Activated CD8-positive, alpha-beta memory T cell treated with anti-CD3 and anti-CD28 coated beads, Interleukin-2, amount 10 ng/mL, durations not matched to agents 7 days and 5 days (primary cell): ENCODE measurements at regions not wholly inside any gene's neighbourhood (a gene's known extent, or its start where the extent isn't known, plus 50 kb on each side); places are given as distances from the start of the nearest gene placed in this dataset.

Experiments used
- ATAC-seq: fragments of 150-1000 bp; cut with Tn5 transposase; one replicate; pipeline ENCODE4 v1.10.0; 2021; ENCODE audit warnings: moderate library complexity
- CTCF ChIA-PET: fragments of 350-600 bp; sonication (Branson Sonifier 250); formaldehyde crosslinking; loops from one replicate; lab custom pipeline; 2021; ENCODE audit warnings: antibody characterized with exemption; lab: Charles Lee
- DNase-seq: peaks from one replicate; pipeline ENCODE4 v3.0.0-alpha.2; 2020
- H3K27ac Mint-ChIP-seq: one replicate; pipeline ENCODE4 v1.8.0; 2021; ENCODE audit warnings: mild to moderate bottlenecking, mixed read lengths
- H3K27me3 Mint-ChIP-seq: one replicate; pipeline ENCODE4 v1.8.0; 2021; ENCODE audit warnings: mixed read lengths
- H3K36me3 Mint-ChIP-seq: one replicate; pipeline ENCODE4 v1.8.0; 2021; ENCODE audit warnings: mild to moderate bottlenecking, mixed read lengths
- H3K4me1 Mint-ChIP-seq: one replicate; pipeline ENCODE4 v1.8.0; 2021; ENCODE audit warnings: mixed read lengths
- H3K4me3 Mint-ChIP-seq: one replicate; pipeline ENCODE4 v1.8.0; 2021; ENCODE audit warnings: mild to moderate bottlenecking, moderate library complexity, mixed read lengths
- H3K9me3 Mint-ChIP-seq: one replicate; pipeline ENCODE4 v1.8.0; 2022; ENCODE audit warnings: low read depth, mixed read lengths

DNA sequence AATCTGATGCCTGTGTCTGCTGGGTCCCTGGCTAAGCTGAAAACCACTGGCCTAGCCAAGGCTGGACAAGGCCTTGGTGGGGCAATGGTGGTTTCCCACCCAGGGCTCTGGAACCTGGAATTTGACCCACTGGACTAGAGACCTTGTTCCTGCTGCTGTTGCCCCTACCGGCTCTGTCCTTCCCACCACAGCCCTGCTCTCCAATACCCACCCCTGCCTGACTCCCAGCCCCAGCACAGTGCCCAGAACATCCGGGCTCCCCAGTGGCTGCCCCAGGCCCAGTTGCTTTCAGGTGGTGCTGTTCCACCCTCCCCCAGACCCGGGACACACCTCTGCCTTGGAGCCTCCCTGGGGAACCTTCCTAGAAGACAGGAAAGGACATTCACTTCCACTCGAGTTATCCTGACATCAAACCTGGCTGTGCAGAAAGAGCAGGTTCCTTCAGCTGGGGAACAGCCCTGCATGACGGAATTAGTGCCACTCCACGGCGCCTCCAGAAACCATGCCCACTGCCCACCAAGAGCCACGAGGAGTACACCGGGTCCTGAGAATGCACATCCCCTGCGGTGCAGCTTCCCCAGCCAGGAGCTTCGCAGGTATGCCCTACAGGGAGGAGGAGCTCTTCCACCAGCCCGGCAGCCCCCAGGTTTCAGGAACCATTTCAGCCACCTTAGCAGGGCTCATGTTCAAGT lies 152.8 kb downstream of the OAT start:
- ATAC-seq (no peak), DNase-seq (no peak)
- H3K27me3 Mint-ChIP-seq = no peaks in the 10 kb centered on the region
- no peak overlapping the region for H3K27ac Mint-ChIP-seq
- H3K36me3 Mint-ChIP-seq = no peaks in the 10 kb centered on the region
- CTCF ChIA-PET = no interaction called here
- no peaks in the 10 kb centered on the region for H3K4me1 Mint-ChIP-seq
- H3K9me3 Mint-ChIP-seq = no peaks in the 10 kb centered on the region
- no peak overlapping the region for H3K4me3 Mint-ChIP-seq

GRCh38 chr10:124265391-124265745 lies 153.4 kb downstream of the OAT start:
- Mint-ChIP-seq H3K9me3 (no peaks in the 10 kb centered on the region), H3K4me3 (no peak overlapping the region), H3K36me3 (no peaks in the 10 kb centered on the region), H3K27ac (no peak overlapping the region), H3K27me3 (no peaks in the 10 kb centered on the region), H3K4me1 (no peaks in the 10 kb centered on the region)
- CTCF ChIA-PET = no interaction called here
- no peak for DNase-seq
- no peak for ATAC-seq

GRCh38 chr10:124264711-124265390 lies 153.9 kb downstream of the OAT start:
- Mint-ChIP-seq H3K27me3 (no peaks in the 10 kb centered on the region), H3K36me3 (no peaks in the 10 kb centered on the region), H3K9me3 (no peaks in the 10 kb centered on the region), H3K27ac (no peak overlapping the region), H3K4me1 (no peaks in the 10 kb centered on the region), H3K4me3 (no peak overlapping the region)
- ATAC-seq (no peak), DNase-seq (no peak)
- CTCF ChIA-PET = no interaction called here

DNA sequence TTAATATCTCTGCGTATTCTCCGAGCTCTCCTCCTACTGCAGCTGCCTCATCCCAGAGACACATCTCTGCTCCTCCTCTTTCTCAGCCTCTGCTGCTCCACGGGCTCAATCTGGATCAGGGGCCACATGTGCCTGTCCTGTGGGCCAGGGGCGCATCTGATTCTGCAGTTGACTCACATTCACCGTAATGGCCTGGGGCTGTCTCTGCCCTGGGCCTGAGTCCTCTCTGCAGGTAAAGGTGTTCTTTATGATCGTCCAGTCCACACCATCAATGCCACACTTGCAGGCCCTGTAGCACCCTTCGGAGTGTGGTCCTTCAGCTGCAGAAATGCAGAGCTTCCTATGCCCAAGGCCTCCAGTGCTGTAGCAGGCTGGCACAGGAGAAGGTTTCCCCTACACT lies 154.5 kb downstream of the OAT start:
- no peak for DNase-seq
- no peaks in the 10 kb centered on the region for H3K27me3 Mint-ChIP-seq
- CTCF ChIA-PET = no interaction called here
- no peak overlapping the region for H3K4me3 Mint-ChIP-seq
- no peak overlapping the region for H3K27ac Mint-ChIP-seq
- H3K36me3 Mint-ChIP-seq = no peaks in the 10 kb centered on the region
- no peaks in the 10 kb centered on the region for H3K4me1 Mint-ChIP-seq
- no peaks in the 10 kb centered on the region for H3K9me3 Mint-ChIP-seq
- ATAC-seq = no peak

GRCh38 chr10:124263726-124264125 lies 155.0 kb downstream of the OAT start:
- no peak overlapping the region for H3K4me3 Mint-ChIP-seq
- no peak for DNase-seq
- H3K27ac Mint-ChIP-seq = no peak overlapping the region
- H3K9me3 Mint-ChIP-seq = no peaks in the 10 kb centered on the region
- CTCF ChIA-PET = no interaction called here
- no peak for ATAC-seq
- no peaks in the 10 kb centered on the region for H3K36me3 Mint-ChIP-seq
- no peaks in the 10 kb centered on the region for H3K27me3 Mint-ChIP-seq
- H3K4me1 Mint-ChIP-seq = no peaks in the 10 kb centered on the region

GRCh38 chr10:124262971-124263370 lies 155.8 kb downstream of the OAT start:
- ATAC-seq (no peak), DNase-seq (no peak)
- no peak overlapping the region for H3K27ac Mint-ChIP-seq
- H3K4me1 Mint-ChIP-seq = no peaks in the 10 kb centered on the region
- CTCF ChIA-PET = no interaction called here
- no peaks in the 10 kb centered on the region for H3K9me3 Mint-ChIP-seq
- no peak overlapping the region for H3K4me3 Mint-ChIP-seq
- H3K36me3 Mint-ChIP-seq = no peaks in the 10 kb centered on the region
- no peaks in the 10 kb centered on the region for H3K27me3 Mint-ChIP-seq

DNA sequence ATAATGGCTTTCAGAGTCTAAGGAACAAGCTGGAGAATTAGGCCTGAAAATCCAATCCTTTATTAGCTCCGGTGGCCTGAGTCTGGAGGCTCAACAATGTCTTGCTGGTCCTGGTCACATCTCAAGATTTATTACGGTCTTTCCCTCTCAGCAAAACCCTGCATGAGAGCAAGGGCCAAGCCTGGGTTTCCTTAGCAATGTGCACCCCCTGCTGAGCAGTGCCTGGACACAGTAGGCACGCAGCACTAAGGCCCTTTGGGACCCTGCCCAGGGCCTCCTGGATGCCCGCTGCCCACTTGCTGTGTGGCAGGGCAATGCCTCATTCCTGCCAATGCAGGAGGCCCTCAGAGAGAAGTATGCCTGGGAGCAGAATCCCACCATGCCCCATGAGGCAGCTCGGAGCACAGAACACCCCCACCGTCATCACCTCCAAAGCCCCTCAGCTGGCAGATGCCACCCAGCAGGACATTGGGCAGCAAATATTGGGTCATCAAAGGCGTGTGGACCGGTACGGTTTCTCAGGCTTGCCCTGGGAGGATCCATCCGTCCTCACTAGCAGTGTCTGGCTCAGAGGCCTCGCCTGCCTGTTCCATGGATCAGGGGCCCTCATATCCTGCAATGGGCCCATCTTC lies 156.4 kb downstream of the OAT start:
- CTCF ChIA-PET = no interaction called here
- H3K27ac Mint-ChIP-seq = no peak overlapping the region
- no peaks in the 10 kb centered on the region for H3K36me3 Mint-ChIP-seq

DNA sequence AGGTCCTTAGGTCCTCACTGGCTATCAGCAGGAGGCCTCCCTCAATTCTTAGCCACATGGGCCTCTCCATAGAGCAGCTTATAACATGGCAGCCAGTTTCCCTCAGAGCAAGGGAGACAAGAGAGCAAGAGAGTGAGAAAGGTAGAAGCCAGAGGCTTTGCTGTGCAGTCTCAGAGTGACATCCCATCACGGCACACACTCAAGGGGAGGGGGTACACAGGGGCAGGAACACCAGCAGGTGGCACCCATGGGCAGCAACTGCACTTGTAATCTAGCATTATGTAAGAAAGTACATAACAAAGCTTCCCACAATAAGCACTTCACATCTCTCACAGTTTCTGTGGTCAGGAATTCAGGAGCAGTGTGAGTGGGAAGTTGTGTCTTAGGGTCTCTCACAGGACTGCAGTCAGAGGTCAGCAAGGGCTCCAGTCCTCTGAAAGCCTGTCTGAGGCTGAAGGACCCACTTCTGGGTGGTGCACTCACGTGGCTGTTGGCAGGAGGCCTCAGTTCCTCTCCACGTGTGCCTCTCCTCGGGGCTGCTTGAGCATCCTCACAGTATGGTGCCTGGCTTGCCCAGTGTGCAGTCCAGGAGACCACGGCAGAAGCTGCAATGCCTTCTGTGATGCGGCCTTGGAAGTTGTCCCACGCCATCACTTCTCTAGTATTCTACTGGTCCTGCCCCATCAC lies 159.4 kb downstream of the OAT start:
- H3K27ac Mint-ChIP-seq = no peak overlapping the region
- no peaks in the 10 kb centered on the region for H3K36me3 Mint-ChIP-seq
- no peaks in the 10 kb centered on the region for H3K4me1 Mint-ChIP-seq
- no peaks in the 10 kb centered on the region for H3K9me3 Mint-ChIP-seq
- ATAC-seq (no peak), DNase-seq (no peak)
- no peaks in the 10 kb centered on the region for H3K27me3 Mint-ChIP-seq
- CTCF ChIA-PET = interaction anchor here (1.7 to 1.8 kb wide), 2 partner anchors 130 to 144 kb away, joined by 4 to 7 read pairs; no protein-coding TSS in a partner anchor
- H3K4me3 Mint-ChIP-seq = no peak overlapping the region

More for the DNA sequence above, 156.4 kb downstream of the OAT start:
- no peaks in the 10 kb centered on the region for H3K4me1 Mint-ChIP-seq
- ATAC-seq = no peak
- no peaks in the 10 kb centered on the region for H3K27me3 Mint-ChIP-seq
- no peak overlapping the region for H3K4me3 Mint-ChIP-seq
- H3K9me3 Mint-ChIP-seq = no peaks in the 10 kb centered on the region
- DNase-seq = no peak

DNA sequence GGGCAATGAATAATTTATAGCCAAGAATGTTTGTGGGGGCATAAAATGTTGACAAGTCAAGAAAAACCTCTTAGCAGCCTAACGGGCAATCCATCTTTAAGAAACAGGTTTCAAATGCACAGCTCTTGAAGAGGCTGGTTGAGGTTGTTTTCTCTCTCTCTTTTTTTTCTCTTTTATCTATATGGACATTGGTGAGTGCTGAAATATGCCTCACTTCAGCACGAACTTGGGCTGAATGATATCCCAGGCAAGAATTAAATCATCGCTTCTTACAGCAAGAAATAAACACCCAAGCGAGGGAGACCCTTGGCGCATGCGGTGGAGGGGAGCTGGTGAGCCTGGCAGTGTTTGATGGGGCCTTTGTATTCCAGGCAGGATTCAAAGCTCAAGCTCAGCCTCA lies 160.9 kb downstream of the OAT start:
- CTCF ChIA-PET = interaction anchor here (1.7 to 1.8 kb wide), 2 partner anchors 131 to 146 kb away, joined by 4 to 7 read pairs; no protein-coding TSS in a partner anchor
- peaks cover 4% of the 10 kb centered on the region for H3K27me3 Mint-ChIP-seq
- no peak for DNase-seq
- no peak overlapping the region for H3K4me3 Mint-ChIP-seq
- no peaks in the 10 kb centered on the region for H3K9me3 Mint-ChIP-seq
- H3K4me1 Mint-ChIP-seq = no peaks in the 10 kb centered on the region
- H3K27ac Mint-ChIP-seq = no peak overlapping the region
- H3K36me3 Mint-ChIP-seq = no peaks in the 10 kb centered on the region
- ATAC-seq = no peak

GRCh38 chr10:124256151-124256550 lies 162.6 kb downstream of the OAT start:
- Mint-ChIP-seq H3K27me3 (peaks cover 6% of the 10 kb centered on the region), H3K4me3 (no peak overlapping the region), H3K4me1 (no peaks in the 10 kb centered on the region), H3K9me3 (no peaks in the 10 kb centered on the region), H3K36me3 (no peaks in the 10 kb centered on the region), H3K27ac (no peak overlapping the region)
- no peak for DNase-seq
- ATAC-seq = no peak
- CTCF ChIA-PET = no interaction called here

DNA sequence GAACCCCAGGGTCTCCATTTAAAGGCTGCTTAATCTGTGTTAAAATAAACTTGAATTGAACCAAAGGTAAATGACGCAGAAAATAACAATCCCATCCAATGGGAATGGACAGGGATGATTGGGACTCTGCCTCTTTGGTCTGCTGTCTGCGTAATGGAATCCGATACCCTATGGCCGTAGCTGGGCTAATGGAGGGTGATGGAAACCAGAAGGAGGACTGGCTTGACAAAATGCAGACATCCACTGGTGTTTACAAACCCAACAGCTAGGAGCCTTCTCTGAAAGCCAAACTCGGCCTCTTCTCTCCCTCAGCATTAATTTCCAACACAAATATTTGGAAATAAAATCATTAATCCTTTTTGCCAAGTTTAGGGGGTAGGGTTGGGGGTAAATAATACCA lies 162.2 kb upstream of the CHST15 start:
- Mint-ChIP-seq H3K4me3 (no peak overlapping the region), H3K27me3 (peaks cover 7% of the 10 kb centered on the region), H3K36me3 (no peaks in the 10 kb centered on the region), H3K4me1 (no peaks in the 10 kb centered on the region), H3K27ac (no peak overlapping the region), H3K9me3 (no peaks in the 10 kb centered on the region)
- CTCF ChIA-PET = no interaction called here
- DNase-seq (no peak), ATAC-seq (no peak)

- CTCF ChIA-PET = no interaction called here
- Mint-ChIP-seq H3K4me3 (no peak overlapping the region), H3K4me1 (no peaks in the 10 kb centered on the region), H3K36me3 (no peaks in the 10 kb centered on the region), H3K27ac (no peak overlapping the region), H3K9me3 (no peaks in the 10 kb centered on the region), H3K27me3 (peaks cover 9% of the 10 kb centered on the region)
- DNase-seq (no peak), ATAC-seq (no peak)
Observed at GRCh38 chr10:124254490-124254889, 161.1 kb upstream of the CHST15 start.

GRCh38 chr10:124253006-124253405 lies 159.6 kb upstream of the CHST15 start:
- Mint-ChIP-seq H3K36me3 (no peaks in the 10 kb centered on the region), H3K4me1 (no peaks in the 10 kb centered on the region), H3K9me3 (no peaks in the 10 kb centered on the region), H3K27me3 (peaks cover 9% of the 10 kb centered on the region), H3K4me3 (no peak overlapping the region), H3K27ac (no peak overlapping the region)
- ATAC-seq = no peak
- DNase-seq = no peak
- CTCF ChIA-PET = interaction anchor here (0.8 kb wide), 1 partner anchor 21 kb away, joined by 3 read pairs; no protein-coding TSS in a partner anchor
